Transverse colon (tissue), 4 donors: ENCODE measurements at regions not wholly inside any gene's neighbourhood (a gene's known extent, or its start where the extent isn't known, plus 50 kb on each side); places are given as distances from the start of the nearest gene placed in this dataset.

ENCODE experiments used
- DNase-seq: peaks from one replicate; pipeline ENCODE4 v3.0.0-alpha.2; 2019
- H3K27ac ChIP-seq, 4 donors: fragments of 200-600 bp; sonication (generic); 2 replicates each; pipeline ENCODE4 v1.5.1; 2016 to 2018; ENCODE audit warnings: inconsistent platforms in 4 of 4
- H3K27me3 ChIP-seq: fragments of 200-600 bp; sonication (generic); 2 replicates; pipeline ENCODE4 v1.5.1; 2017; ENCODE audit warnings: inconsistent platforms
- H3K36me3 ChIP-seq, 4 donors: fragments of 200-600 bp; sonication (generic); 2 replicates each; pipeline ENCODE4 v1.5.1; 2017 to 2019; ENCODE audit warnings: inconsistent platforms in 4 of 4
- H3K4me1 ChIP-seq, 4 donors: fragments of 200-600 bp; sonication (generic); 2 replicates each; pipeline ENCODE4 v1.5.1; 2017 to 2020; ENCODE audit warnings: inconsistent platforms in 4 of 4
- H3K4me3 ChIP-seq, 4 donors: fragments of 200-600 bp; sonication (generic); 1 replicate in 1 of 4; 2 replicates in 3 of 4; pipeline versions ENCODE4 v1.5.1 to v1.6.1; 2017 to 2019; ENCODE audit warnings: inconsistent platforms in 4 of 4
- H3K9me3 ChIP-seq, 2 donors: fragments of 200-600 bp; sonication (generic); 2 replicates each; pipeline ENCODE4 v1.5.1; 2017 to 2019; ENCODE audit warnings: inconsistent platforms in 2 of 2
- CTCF ChIP-seq, 5 experiments: fragments of 200-600 bp in 3 of 5; fragments of 450-650 bp in 2 of 5; sonication (generic) in 3 of 5; IDR thresholded peaks; 1 replicate in 2 of 5; 2 replicates in 3 of 5; pipeline ENCODE4 v1.5.1; 2016 to 2017; ENCODE audit warnings: antibody characterized with exemption in 5 of 5, inconsistent platforms in 3 of 5, mild to moderate bottlenecking in 2 of 5, moderate library complexity in 1 of 5
- EP300 ChIP-seq: sonication (generic); formaldehyde crosslinking; IDR thresholded peaks from one replicate; pipeline ENCODE4 v1.6.1; 2017; ENCODE audit warnings: antibody characterized with exemption, low read depth
- POLR2A ChIP-seq: fragments of 450-650 bp; IDR thresholded peaks from one replicate; pipeline ENCODE4 v1.6.1; 2016; ENCODE audit warnings: antibody characterized with exemption, mild to moderate bottlenecking, moderate library complexity
- POLR2AphosphoS5 ChIP-seq, 3 donors: sonication (generic); formaldehyde crosslinking; IDR thresholded peaks; one replicate each; pipeline ENCODE4 v1.6.1; 2016; ENCODE audit warnings: antibody characterized with exemption in 3 of 3
- WGBS, 2 donors: methylation state at CpG; one replicate each; pipeline ENCODE4 v1.1.5; 2018; ENCODE audit warnings: low coverage in 1 of 2; 5-methylcytosine and 5-hydroxymethylcytosine counted together
- in situ Hi-C, 4 donors: fragments of 200-750 bp; cut with MboI; loops; one replicate each; pipeline versions ENCODE4 v1.15.0 to v1.15.1; 2017; ENCODE audit warnings: low sequenced_read_pairs in 3 of 4, low pct_ligation_motif_present in 1 of 4, low pct_unique_long_range_greater_than_20kb in 1 of 4
- intact Hi-C: fragments of 100-400 bp; cut with DNase I; formaldehyde crosslinking; loops from one replicate; pipeline ENCODE4 v1.15.1; 2023; ENCODE audit warnings: low total_unique reads

- intact Hi-C loops = no loop called here
- no peaks in the 10 kb centered on the region for H3K36me3 ChIP-seq
- in situ Hi-C loops = no loop called here
- no peak overlapping the region for H3K4me3 ChIP-seq
- H3K4me1 ChIP-seq = no peaks in the 10 kb centered on the region
- H3K27ac ChIP-seq = no peak overlapping the region
- H3K9me3 ChIP-seq = no peaks in the 10 kb centered on the region
- no peak for TF ChIP-seq CTCF (IDR thresholded peaks at IDR 0.05)
- TF ChIP-seq POLR2A = no peak
- no peak for TF ChIP-seq EP300
- no peak for TF ChIP-seq POLR2AphosphoS5 (IDR thresholded peaks at IDR 0.05)
- WGBS, 2 donors = 78 to 86% methylated on average over 3 to 4 of the region's 4 CpGs
- H3K27me3 ChIP-seq = no peaks in the 10 kb centered on the region
- no peak for DNase-seq
Observed at GRCh38 chr1:193555662-193556441, 369.4 kb upstream of the B3GALT2 start.

- H3K4me1 ChIP-seq = peaks cover 0 to 9% (median 5%) of the 10 kb centered on the region in 4 donors
- no peaks in the 10 kb centered on the region for H3K36me3 ChIP-seq
- in situ Hi-C loops (no loop called here), intact Hi-C loops (no loop called here)
- no peaks in the 10 kb centered on the region for H3K9me3 ChIP-seq
- H3K27me3 ChIP-seq = no peaks in the 10 kb centered on the region
- H3K27ac ChIP-seq = no peak overlapping the region
- H3K4me3 ChIP-seq = no peak overlapping the region
- 70 to 90% methylated on average over 1 to 2 of the region's 2 CpGs for WGBS, 2 donors
- TF ChIP-seq POLR2AphosphoS5 (IDR thresholded peaks at IDR 0.05) = no peak
- no peak for TF ChIP-seq EP300
- no peak for TF ChIP-seq POLR2A
- no peak for TF ChIP-seq CTCF (IDR thresholded peaks at IDR 0.05)
- no peak for DNase-seq
Observed at GRCh38 chr1:193553564-193553963, 367.2 kb upstream of the B3GALT2 start.

GRCh38 chr1:193552274-193552673 lies 365.9 kb upstream of the B3GALT2 start:
- TF ChIP-seq POLR2AphosphoS5 (IDR thresholded peaks at IDR 0.05) (no peak), EP300 (no peak), CTCF (IDR thresholded peaks at IDR 0.05) (no peak), POLR2A (no peak)
- no peak overlapping the region for H3K27ac ChIP-seq
- in situ Hi-C loops = no loop called here
- peaks cover 4 to 22% (median 13%) of the 10 kb centered on the region in 4 donors for H3K4me1 ChIP-seq
- H3K36me3 ChIP-seq = no peaks in the 10 kb centered on the region
- H3K9me3 ChIP-seq = no peaks in the 10 kb centered on the region
- DNase-seq = no peak
- WGBS, 2 donors = 91 to 100% methylated on average over 2 to 4 of the region's 4 CpGs
- intact Hi-C loops = no loop called here
- H3K27me3 ChIP-seq = no peaks in the 10 kb centered on the region
- no peak overlapping the region for H3K4me3 ChIP-seq

GRCh38 chr1:193549081-193549480 lies 362.7 kb upstream of the B3GALT2 start:
- 50 to 63% methylated on average over 1 of the region's 1 CpG for WGBS, 2 donors
- Histone ChIP-seq H3K36me3 (no peaks in the 10 kb centered on the region), H3K4me1 (peaks cover 5 to 27% (median 13%) of the 10 kb centered on the region in 4 donors), H3K27me3 (no peaks in the 10 kb centered on the region), H3K27ac (peak overlapping the region; percentile 51 to 74 (median 64)), H3K4me3 (no peak overlapping the region), H3K9me3 (no peaks in the 10 kb centered on the region)
- DNase-seq = no peak
- TF ChIP-seq POLR2AphosphoS5 (IDR thresholded peaks at IDR 0.05) = peak in 2 of 3 donors; percentile 36 to 78
- no peak for TF ChIP-seq POLR2A
- intact Hi-C loops (no loop called here), in situ Hi-C loops (no loop called here)
